ENCODE measurements at regions not wholly inside any gene's neighbourhood (a gene's known extent, or its start where the extent isn't known, plus 50 kb on each side); places are given as distances from the start of the nearest gene placed in this dataset.

DNA sequence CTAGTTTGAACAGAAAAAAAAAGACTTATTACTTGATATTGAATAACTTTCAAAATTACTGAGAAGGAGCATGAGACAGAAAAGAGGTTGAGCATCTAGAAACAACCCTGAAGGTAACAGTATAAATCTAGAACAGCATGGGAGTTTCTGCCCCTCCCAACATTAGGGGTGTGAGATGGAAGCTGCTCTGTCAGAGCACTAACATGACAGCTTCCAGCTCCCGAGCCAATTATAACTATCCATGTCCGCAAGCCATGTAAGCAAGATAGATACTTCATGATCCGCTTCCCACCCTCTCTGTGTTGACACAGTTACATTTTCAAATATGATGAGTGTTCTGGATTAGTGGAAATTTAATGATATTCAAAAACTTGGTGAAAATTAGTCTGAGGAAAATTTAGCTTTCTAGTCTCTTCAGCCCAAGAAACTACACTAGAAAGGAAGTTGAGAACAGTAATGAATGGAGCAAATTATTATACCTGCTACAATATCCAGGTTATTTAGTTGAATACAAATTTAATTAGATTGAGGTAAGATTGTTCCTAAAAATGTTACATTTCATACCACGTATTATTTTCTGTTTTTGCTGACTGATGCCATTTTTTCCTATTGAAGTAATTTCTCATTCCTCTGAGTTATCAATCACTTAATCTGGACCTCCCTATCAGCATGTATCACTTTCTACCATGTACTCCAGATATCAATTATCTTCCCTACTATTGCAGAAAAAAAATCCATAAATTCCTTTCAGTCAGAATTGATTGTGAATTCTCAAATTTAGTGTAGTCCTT is 129.3 kb upstream of the SLIT2 start:
- TF ChIP-seq POLR2AphosphoS5 (IDR thresholded peaks at IDR 0.05) (no peak), EP300 (IDR thresholded peaks at IDR 0.05) (no peak), POLR2A (IDR thresholded peaks at IDR 0.05) (no peak)
- TF ChIP-seq, protein P1, sequence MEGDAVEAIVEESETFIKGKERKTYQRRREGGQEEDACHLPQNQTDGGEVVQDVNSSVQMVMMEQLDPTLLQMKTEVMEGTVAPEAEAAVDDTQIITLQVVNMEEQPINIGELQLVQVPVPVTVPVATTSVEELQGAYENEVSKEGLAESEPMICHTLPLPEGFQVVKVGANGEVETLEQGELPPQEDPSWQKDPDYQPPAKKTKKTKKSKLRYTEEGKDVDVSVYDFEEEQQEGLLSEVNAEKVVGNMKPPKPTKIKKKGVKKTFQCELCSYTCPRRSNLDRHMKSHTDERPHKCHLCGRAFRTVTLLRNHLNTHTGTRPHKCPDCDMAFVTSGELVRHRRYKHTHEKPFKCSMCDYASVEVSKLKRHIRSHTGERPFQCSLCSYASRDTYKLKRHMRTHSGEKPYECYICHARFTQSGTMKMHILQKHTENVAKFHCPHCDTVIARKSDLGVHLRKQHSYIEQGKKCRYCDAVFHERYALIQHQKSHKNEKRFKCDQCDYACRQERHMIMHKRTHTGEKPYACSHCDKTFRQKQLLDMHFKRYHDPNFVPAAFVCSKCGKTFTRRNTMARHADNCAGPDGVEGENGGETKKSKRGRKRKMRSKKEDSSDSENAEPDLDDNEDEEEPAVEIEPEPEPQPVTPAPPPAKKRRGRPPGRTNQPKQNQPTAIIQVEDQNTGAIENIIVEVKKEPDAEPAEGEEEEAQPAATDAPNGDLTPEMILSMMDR (IDR thresholded peaks at IDR 0.05) = no peak
- 81 to 82% methylated on average over 4 of the region's 4 CpGs for WGBS, 2 donors (ENCODE audit: low coverage in 1 of 2)
- Histone ChIP-seq H3K27ac (no peak overlapping the region), H3K9me3 (no peaks in the 10 kb centered on the region), H3K4me3 (no peak overlapping the region), H3K36me3 (no peaks in the 10 kb centered on the region), H3K27me3 (no peaks in the 10 kb centered on the region), H3K4me1 (no peaks in the 10 kb centered on the region)
- ATAC-seq = no peak

DNA sequence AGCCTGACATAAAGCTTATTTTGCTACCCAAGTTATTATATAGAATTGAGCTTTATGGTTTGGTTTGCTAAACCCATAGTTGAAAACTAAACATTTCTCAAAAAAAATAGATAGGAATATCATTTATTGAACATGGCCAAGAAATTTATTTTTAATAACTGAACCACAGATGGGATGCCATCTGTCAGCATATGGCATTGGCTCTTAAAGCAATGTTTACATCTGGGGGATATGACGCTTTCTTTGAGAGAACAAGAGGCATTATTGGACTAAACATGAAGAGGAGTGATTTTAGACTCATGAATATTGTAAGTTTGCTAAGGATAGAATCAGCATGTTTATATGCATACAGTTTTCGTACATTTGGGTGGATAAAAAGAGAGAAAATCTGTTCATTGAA is 132.6 kb upstream of the SLIT2 start:
- Histone ChIP-seq H3K4me3 (no peak overlapping the region), H3K27me3 (no peaks in the 10 kb centered on the region), H3K27ac (no peak overlapping the region), H3K9me3 (no peaks in the 10 kb centered on the region), H3K36me3 (no peaks in the 10 kb centered on the region), H3K4me1 (no peaks in the 10 kb centered on the region)
- TF ChIP-seq POLR2AphosphoS5 (IDR thresholded peaks at IDR 0.05) (no peak), EP300 (IDR thresholded peaks at IDR 0.05) (no peak), POLR2A (IDR thresholded peaks at IDR 0.05) (no peak)
- TF ChIP-seq, protein P1 (IDR thresholded peaks at IDR 0.05) = no peak
- no peak for ATAC-seq
- 50 to 82% methylated on average over 1 to 2 of the region's 2 CpGs for WGBS, 2 donors (ENCODE audit: low coverage in 1 of 2)

DNA sequence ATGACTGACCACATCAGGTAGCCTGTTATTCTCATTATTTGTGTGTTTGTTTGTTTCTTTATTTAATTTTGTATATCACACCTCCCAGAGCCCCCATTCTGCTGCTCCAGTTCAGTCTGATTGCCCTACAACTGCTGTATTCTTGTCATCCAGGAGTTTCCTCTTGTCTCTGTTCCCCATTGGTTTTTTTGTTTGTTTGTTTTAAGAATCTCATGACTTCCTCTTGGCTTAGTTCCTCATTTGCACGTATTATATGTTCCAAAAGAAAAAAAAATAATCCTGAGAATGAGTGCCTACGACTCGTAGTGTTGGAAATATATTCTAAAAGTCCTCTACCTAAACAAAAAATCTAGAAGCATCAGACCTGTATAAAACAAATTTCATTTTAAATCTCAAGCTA is 142.3 kb upstream of the SLIT2 start:
- H3K4me3 ChIP-seq = no peak overlapping the region
- 33 to 49% methylated on average over 1 to 3 of the region's 3 CpGs for WGBS, 2 donors (ENCODE audit: low coverage in 1 of 2)
- TF ChIP-seq, protein P1 (IDR thresholded peaks at IDR 0.05) = no peak
- no peak for TF ChIP-seq POLR2AphosphoS5 (IDR thresholded peaks at IDR 0.05)
- no peak for TF ChIP-seq EP300 (IDR thresholded peaks at IDR 0.05)
- no peak for TF ChIP-seq POLR2A (IDR thresholded peaks at IDR 0.05)
- no peak for ATAC-seq
- no peaks in the 10 kb centered on the region for H3K4me1 ChIP-seq
- no peaks in the 10 kb centered on the region for H3K27me3 ChIP-seq
- H3K9me3 ChIP-seq = no peaks in the 10 kb centered on the region
- H3K27ac ChIP-seq = no peak overlapping the region
- no peaks in the 10 kb centered on the region for H3K36me3 ChIP-seq

- Histone ChIP-seq H3K9me3 (no peaks in the 10 kb centered on the region), H3K36me3 (no peaks in the 10 kb centered on the region), H3K4me3 (no peak overlapping the region), H3K27me3 (no peaks in the 10 kb centered on the region), H3K27ac (no peak overlapping the region), H3K4me1 (no peaks in the 10 kb centered on the region)
- TF ChIP-seq EP300 (IDR thresholded peaks at IDR 0.05) (no peak), POLR2AphosphoS5 (IDR thresholded peaks at IDR 0.05) (no peak), POLR2A (IDR thresholded peaks at IDR 0.05) (no peak)
- TF ChIP-seq, protein P1 (IDR thresholded peaks at IDR 0.05) = no peak
- no peak for ATAC-seq
- WGBS, 2 donors (ENCODE audit: low coverage in 1 of 2) = 94 to 100% methylated on average over 2 of the region's 2 CpGs
Measured at GRCh38 chr4:20106921-20107320, 144.8 kb upstream of the SLIT2 start.

- Histone ChIP-seq H3K9me3 (no peaks in the 10 kb centered on the region), H3K4me1 (no peaks in the 10 kb centered on the region), H3K27ac (no peak overlapping the region), H3K36me3 (no peaks in the 10 kb centered on the region), H3K4me3 (no peak overlapping the region), H3K27me3 (no peaks in the 10 kb centered on the region)
- TF ChIP-seq POLR2A (IDR thresholded peaks at IDR 0.05) (no peak), EP300 (IDR thresholded peaks at IDR 0.05) (no peak), POLR2AphosphoS5 (IDR thresholded peaks at IDR 0.05) (no peak)
- TF ChIP-seq, protein P1 (IDR thresholded peaks at IDR 0.05) = no peak
- ATAC-seq = no peak
- WGBS, 2 donors (ENCODE audit: low coverage in 1 of 2) = no CpG with 5 or more reads among the region's 4 CpGs
Measured at GRCh38 chr4:20101831-20102230, 149.9 kb upstream of the SLIT2 start.
